Kidney epithelial cell (primary cell): ENCODE measurements at regions not wholly inside any gene's neighbourhood (a gene's known extent, or its start where the extent isn't known, plus 50 kb on each side); places are given as distances from the start of the nearest gene placed in this dataset.
"Not testable (repeated sequence)": the region's sequence is repeated elsewhere in the genome, so short reads cannot be mapped to it uniquely, and the experiment has no call there.

ENCODE experiments used
- DNase-seq: peaks from one replicate; pipeline ENCODE4 v3.0.0-alpha.2; 2010; ENCODE audit warnings: low read depth
- H3K27me3 ChIP-seq: 2 replicates; pipeline ENCODE4 v1.6.0; 2011; ENCODE audit warnings: low read length; ENCODE audit not compliant: control insufficient read depth, insufficient read depth
- H3K36me3 ChIP-seq: 2 replicates; pipeline ENCODE4 v1.5.1; 2011; ENCODE audit warnings: low read length; ENCODE audit not compliant: control insufficient read depth, insufficient read depth
- H3K4me3 ChIP-seq: 2 replicates; pipeline ENCODE4 v1.5.1; 2011; ENCODE audit warnings: low read depth, mild to moderate bottlenecking, control low read depth, low read length
- TF ChIP-seq, protein P1 (sequence below): IDR thresholded peaks from 2 replicates; pipeline ENCODE4 v1.5.1; 2011; ENCODE audit warnings: mild to moderate bottlenecking, moderate library complexity, low read length, control low read depth, inconsistent platforms; ENCODE audit not compliant: insufficient read depth, poor library complexity, severe bottlenecking

DNA sequence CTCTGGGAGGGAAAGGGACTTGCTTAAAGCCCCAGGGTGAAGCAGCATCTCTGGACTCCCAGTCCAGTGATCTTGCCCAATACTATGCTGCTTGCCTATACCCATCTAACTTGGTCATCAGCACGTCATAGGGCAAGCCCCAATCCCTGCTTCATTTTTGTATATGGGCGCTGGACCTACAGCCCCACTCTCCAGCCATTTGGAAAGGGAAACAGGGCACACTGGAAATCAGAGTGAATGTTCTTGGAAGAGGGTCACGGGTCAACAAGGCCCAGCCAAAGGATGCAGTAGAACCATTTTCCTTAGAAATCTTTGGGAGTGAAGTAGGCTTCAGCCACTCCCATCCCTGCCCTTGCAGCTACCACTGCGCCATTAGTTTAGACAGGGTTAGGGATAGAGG is 162.5 kb downstream of the GOLGA6L4 start:
- H3K4me3 ChIP-seq, DNase-seq: not testable (repeated sequence)

DNA sequence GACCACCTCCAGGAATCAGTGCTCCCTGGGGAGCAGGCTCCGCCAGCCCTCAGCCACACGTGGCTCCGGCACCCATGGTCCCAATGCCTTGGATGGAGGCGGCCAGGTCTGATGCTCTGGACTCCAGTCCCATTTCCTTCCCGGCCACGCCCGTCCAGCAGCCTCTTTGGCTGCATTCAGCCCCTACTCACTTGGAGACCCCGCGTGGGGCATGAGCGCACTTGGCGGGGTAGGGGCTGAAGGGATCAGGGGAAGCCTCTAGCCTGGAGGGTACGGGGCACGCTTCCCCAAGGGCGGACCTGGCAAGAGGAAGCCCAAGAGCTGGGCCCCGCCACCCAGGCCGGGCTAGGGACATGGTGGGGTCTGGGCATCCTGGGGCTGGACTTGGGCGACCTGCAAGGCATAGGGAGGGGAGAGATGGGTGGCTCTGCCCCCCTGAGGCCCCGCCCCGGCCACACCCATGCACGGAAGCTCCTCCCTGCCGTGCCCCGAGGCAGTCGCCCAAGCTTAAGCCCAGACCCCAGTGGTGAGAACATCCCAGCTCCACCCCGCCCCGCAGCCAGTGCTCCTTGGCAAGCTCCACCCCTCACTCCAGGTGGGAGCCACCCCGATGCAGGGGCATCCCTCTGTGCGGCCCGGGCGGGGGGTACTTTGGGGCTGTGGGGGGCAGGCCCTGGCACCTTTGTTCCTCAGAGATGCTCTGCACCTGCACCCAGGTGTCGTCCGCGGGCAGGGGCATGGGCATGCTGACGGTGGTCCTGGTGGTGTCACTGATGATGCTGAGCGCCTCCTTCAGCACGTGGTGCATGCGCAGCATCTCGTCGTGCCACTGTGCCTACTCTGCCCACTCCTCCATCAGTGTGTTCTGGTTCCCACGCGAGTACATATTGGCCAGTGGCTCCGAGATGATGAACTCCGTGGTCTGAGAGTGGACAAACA is 163.5 kb downstream of the GOLGA6L4 start:
- Histone ChIP-seq H3K27me3 (no peaks in the 10 kb centered on the region), H3K4me3 (no peak overlapping the region), H3K36me3 (no peaks in the 10 kb centered on the region)
- no peak for DNase-seq
- TF ChIP-seq, protein P1, sequence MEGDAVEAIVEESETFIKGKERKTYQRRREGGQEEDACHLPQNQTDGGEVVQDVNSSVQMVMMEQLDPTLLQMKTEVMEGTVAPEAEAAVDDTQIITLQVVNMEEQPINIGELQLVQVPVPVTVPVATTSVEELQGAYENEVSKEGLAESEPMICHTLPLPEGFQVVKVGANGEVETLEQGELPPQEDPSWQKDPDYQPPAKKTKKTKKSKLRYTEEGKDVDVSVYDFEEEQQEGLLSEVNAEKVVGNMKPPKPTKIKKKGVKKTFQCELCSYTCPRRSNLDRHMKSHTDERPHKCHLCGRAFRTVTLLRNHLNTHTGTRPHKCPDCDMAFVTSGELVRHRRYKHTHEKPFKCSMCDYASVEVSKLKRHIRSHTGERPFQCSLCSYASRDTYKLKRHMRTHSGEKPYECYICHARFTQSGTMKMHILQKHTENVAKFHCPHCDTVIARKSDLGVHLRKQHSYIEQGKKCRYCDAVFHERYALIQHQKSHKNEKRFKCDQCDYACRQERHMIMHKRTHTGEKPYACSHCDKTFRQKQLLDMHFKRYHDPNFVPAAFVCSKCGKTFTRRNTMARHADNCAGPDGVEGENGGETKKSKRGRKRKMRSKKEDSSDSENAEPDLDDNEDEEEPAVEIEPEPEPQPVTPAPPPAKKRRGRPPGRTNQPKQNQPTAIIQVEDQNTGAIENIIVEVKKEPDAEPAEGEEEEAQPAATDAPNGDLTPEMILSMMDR = no peak

More for the DNA sequence above, 162.5 kb downstream of the GOLGA6L4 start:
- H3K27me3 ChIP-seq, H3K36me3 ChIP-seq: not testable (repeated sequence)

- TF ChIP-seq, protein P1 = no peak
- H3K4me3 ChIP-seq = no peak overlapping the region
- no peaks in the 10 kb centered on the region for H3K36me3 ChIP-seq
- no peak for DNase-seq
- no peaks in the 10 kb centered on the region for H3K27me3 ChIP-seq
These were observed 164.6 kb downstream of the GOLGA6L4 start for GRCh38 chr15:84400017-84400740.

- Histone ChIP-seq H3K27me3 (no peaks in the 10 kb centered on the region), H3K4me3 (no peak overlapping the region), H3K36me3 (no peaks in the 10 kb centered on the region)
- DNase-seq = no peak
- TF ChIP-seq, protein P1 = no peak
These were observed 165.2 kb downstream of the GOLGA6L4 start for GRCh38 chr15:84400820-84401219.

DNA sequence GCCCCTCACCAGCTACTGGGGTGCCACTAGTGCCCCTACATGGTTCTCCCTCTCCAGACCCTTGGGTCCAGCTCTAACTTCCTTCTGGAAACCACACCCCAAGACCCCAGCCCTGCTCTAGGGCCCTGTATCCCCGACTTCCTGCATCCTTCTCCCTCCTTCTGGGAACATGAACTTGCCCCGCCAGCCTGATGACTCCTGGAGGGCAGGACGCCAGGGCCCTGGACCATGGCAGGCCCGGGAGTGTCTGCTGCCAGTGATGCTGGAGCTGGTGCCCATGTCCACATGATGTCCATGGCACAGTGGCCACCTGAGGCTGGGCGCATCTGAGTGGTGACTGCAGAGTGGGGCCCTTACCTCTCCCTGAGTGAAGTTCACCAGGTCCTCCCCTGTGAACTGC is 165.9 kb downstream of the GOLGA6L4 start:
- not testable (repeated sequence) for H3K27me3 ChIP-seq, H3K36me3 ChIP-seq, H3K4me3 ChIP-seq, DNase-seq

DNA sequence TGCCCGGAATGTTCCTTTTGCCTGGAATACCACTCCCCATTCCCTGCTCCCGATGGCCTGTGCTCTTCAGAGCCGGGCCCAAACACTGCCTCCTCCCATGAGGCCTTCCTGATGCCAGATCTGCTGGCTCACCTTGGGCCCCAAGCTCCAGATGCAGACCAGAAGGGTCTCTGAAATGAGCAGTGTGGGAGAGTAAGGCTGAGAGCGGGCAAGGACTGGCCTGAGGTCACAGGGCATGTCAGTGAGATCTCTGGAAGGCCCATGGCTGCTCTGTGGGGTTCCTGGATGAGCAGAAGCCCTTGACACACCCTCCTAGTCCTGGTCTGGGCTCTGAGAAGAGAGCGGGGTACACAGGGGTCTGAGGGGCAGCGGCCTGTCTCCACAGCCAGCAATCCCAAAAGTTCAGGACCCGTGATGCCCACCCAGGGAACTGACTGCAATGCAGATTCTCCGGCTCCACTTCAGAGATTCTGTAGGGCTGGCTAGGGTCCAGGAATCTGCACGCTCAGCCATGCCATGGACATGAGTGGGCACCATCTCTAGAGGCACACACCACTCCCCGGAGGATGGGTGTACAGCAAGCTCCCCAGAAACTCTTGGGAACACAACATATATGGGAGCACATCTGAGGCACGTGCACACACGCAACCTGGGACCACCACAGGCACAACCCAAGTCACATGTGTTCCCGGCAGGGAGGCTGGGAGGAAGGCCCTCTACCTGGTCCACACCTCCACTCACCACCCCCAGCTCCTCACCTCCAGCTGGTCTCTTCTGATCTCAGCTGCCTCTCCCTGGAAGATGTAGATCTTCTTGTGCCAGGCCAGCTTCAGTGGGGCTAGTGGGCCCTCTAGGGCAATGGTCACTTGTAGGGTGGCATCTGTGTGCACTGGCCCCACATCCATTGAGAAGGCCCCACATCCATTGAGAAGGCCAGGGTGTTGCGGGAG is 166.6 kb downstream of the GOLGA6L4 start:
- not testable (repeated sequence) for H3K27me3 ChIP-seq, DNase-seq, H3K36me3 ChIP-seq, H3K4me3 ChIP-seq
